ENCODE measurements at regions not wholly inside any gene's neighbourhood (a gene's known extent, or its start where the extent isn't known, plus 50 kb on each side); places are given as distances from the start of the nearest gene placed in this dataset.

GRCh38 chr16:14360326-14361037, 269.6 kb downstream of the PARN start:
- no peak for TF ChIP-seq ZNF274 (IDR thresholded peaks at IDR 0.05; ENCODE audit: low read depth, low read length)
- no peak for TF ChIP-seq YY1 (IDR thresholded peaks at IDR 0.05; ENCODE audit: insufficient read depth, insufficient read length)
- no peak for TF ChIP-seq SUZ12 (IDR thresholded peaks at IDR 0.05; ENCODE audit: extremely low read depth, insufficient read depth, insufficient read length)

All from NT2/D1 (cell line).